HFF-Myc (cell line): ENCODE measurements at regions not wholly inside any gene's neighbourhood (a gene's known extent, or its start where the extent isn't known, plus 50 kb on each side); places are given as distances from the start of the nearest gene placed in this dataset.

Source experiments
- DNase-seq: peaks from one replicate; pipeline ENCODE4 v3.0.0-alpha.2; 2011; ENCODE audit warnings: low read depth; ENCODE audit errors: extremely low read depth
- H3K4me3 ChIP-seq: replicated peaks from 2 replicates; pipeline ENCODE4 v1.5.1; 2011; ENCODE audit warnings: low read depth, mild to moderate bottlenecking, control low read depth, low read length
- CTCF ChIP-seq: IDR thresholded peaks from 2 replicates; pipeline ENCODE4 v1.5.1; 2012; ENCODE audit warnings: mild to moderate bottlenecking, low read depth, low read length, control low read depth; ENCODE audit errors: missing control alignments

GRCh38 chr9:82404881-82405280 is 416.3 kb downstream of the SPATA31D1 start:
- TF ChIP-seq CTCF, result no peak
- DNase-seq, result no peak
- H3K4me3 ChIP-seq, result no peak overlapping the region

GRCh38 chr9:82406456-82407085 is 418.0 kb downstream of the SPATA31D1 start:
- no peak for DNase-seq
- TF ChIP-seq CTCF, result no peak
- no peak overlapping the region for H3K4me3 ChIP-seq

GRCh38 chr9:82410306-82410705 is 421.7 kb downstream of the SPATA31D1 start:
- no peak for DNase-seq
- TF ChIP-seq CTCF, result no peak
- no peak overlapping the region for H3K4me3 ChIP-seq

GRCh38 chr9:82410866-82411265 is 422.3 kb downstream of the SPATA31D1 start:
- TF ChIP-seq CTCF, result no peak
- no peak for DNase-seq
- H3K4me3 ChIP-seq, result no peak overlapping the region

GRCh38 chr9:82412586-82413305 is 424.2 kb downstream of the SPATA31D1 start:
- H3K4me3 ChIP-seq, result no peak overlapping the region
- TF ChIP-seq CTCF, result no peak
- no peak for DNase-seq

GRCh38 chr9:82417501-82417900 is 428.9 kb downstream of the SPATA31D1 start:
- TF ChIP-seq CTCF, result no peak
- no peak for DNase-seq
- no peak overlapping the region for H3K4me3 ChIP-seq
